ENCODE measurements at regions not wholly inside any gene's neighbourhood (a gene's known extent, or its start where the extent isn't known, plus 50 kb on each side); places are given as distances from the start of the nearest gene placed in this dataset.

- peak; percentile 27; the same call in 1 of the 2 replicates for TF ChIP-seq PAX5 (IDR thresholded peaks at IDR 0.05; ENCODE audit: borderline replicate concordance, low read depth, low read length)
Observed at GRCh38 chr1:83761167-83762038, 237.5 kb downstream of the TTLL7 start (continued).

GRCh38 chr1:83760226-83761021 lies 238.5 kb downstream of the TTLL7 start:
- peak overlapping the region; percentile 15; the same call in 1 of the 2 replicates for H2AFZ ChIP-seq (ENCODE audit: control insufficient read depth, low read depth, low read length)
- in situ Hi-C loops (cut with MboI): no loop called here
- BruUV-seq (replicated peaks): no TSS peak
- DNase-seq (ENCODE audit: low read depth, low spot score) (no peak), ATAC-seq (no peak), FAIRE-seq (no peak)
- SMC1A ChIA-PET (ENCODE audit: uncharacterized antibody, unreplicated experiment): interaction anchor here (0.7 to 1.5 kb wide), 3 partner anchors 9 to 99 kb away, joined by 3 read pairs; no protein-coding TSS in a partner anchor
- TF ChIP-seq CREM (IDR thresholded peaks at IDR 0.05; ENCODE audit: low read depth) (peak; percentile 71), CREB1 (IDR thresholded peaks at IDR 0.05; ENCODE audit: low read depth) (peak; percentile 91), SUZ12 (IDR thresholded peaks at IDR 0.05; ENCODE audit: unreplicated experiment) (no peak), PML (IDR thresholded peaks at IDR 0.05; ENCODE audit: low read length) (no peak)
- 72% methylated on average over 6 of the region's 6 CpGs for WGBS (ENCODE audit: insufficient coverage, insufficient replicate concordance, low lambda C conversion rate, missing lambda C conversion rate)
- POLR2A ChIA-PET: no interaction called here
- H3K4me1 ChIP-seq (ENCODE audit: control insufficient read depth, insufficient read depth, low read length): peaks cover 6% of the 10 kb centered on the region
- no peaks in the 10 kb centered on the region for H3K9me3 ChIP-seq (replicated peaks; ENCODE audit: control insufficient read depth, insufficient read depth, low read length)
- CTCF ChIA-PET: interaction anchor here (0.7 to 1.1 kb wide), 2 partner anchors 9 to 817 kb away, joined by 3 read pairs; no protein-coding TSS in a partner anchor
- no peaks in the 10 kb centered on the region for H3K79me2 ChIP-seq (ENCODE audit: control insufficient read depth, insufficient read depth, low read length)
- no peak overlapping the region for H3K4me3 ChIP-seq
- no peaks in the 10 kb centered on the region for H3K27me3 ChIP-seq (replicated peaks in 1 of 2; ENCODE audit: control insufficient read depth in 2 of 2, insufficient read depth in 2 of 2, low read length in 1 of 2)
- no peak overlapping the region for H3K9ac ChIP-seq (ENCODE audit: control insufficient read depth, insufficient read depth, low read length)
- no peaks in the 10 kb centered on the region for H4K20me1 ChIP-seq (ENCODE audit: control insufficient read depth, insufficient read depth)
- no peak overlapping the region for H3K27ac ChIP-seq (ENCODE audit: control insufficient read depth, insufficient read depth)
- H3K4me2 ChIP-seq (ENCODE audit: control insufficient read depth, insufficient read depth): peak overlapping the region; percentile 43; the same call in 1 of the 2 replicates
- RAD21 ChIA-PET (ENCODE audit: unreplicated experiment): interaction anchor here (1.5 kb wide), 1 partner anchor 24 kb away, joined by 3 read pairs; no protein-coding TSS in a partner anchor
- intact Hi-C loops (cut with micrococcal nuclease; ENCODE audit: unreplicated experiment): loop anchor here (5.0 kb wide), 1 partner anchor 263 kb away; no protein-coding TSS in a partner anchor
- no peaks in the 10 kb centered on the region for H3K36me3 ChIP-seq (ENCODE audit: control insufficient read depth in 2 of 2, insufficient read depth in 2 of 2, low read length in 1 of 2)
